GM21825 (cell line): ENCODE measurements at regions not wholly inside any gene's neighbourhood (a gene's known extent, or its start where the extent isn't known, plus 50 kb on each side); places are given as distances from the start of the nearest gene placed in this dataset.

Experiments
- ATAC-seq: cut with Tn5 transposase; IDR thresholded peaks from one replicate; pipeline ENCODE4 v1.9.1; 2021; ENCODE audit warnings: mild to moderate bottlenecking, moderate library complexity; ENCODE audit not compliant: unreplicated experiment

GRCh38 chr1:58013237-58013636 is 533.3 kb downstream of the OMA1 start:
- ATAC-seq: no peak

DNA sequence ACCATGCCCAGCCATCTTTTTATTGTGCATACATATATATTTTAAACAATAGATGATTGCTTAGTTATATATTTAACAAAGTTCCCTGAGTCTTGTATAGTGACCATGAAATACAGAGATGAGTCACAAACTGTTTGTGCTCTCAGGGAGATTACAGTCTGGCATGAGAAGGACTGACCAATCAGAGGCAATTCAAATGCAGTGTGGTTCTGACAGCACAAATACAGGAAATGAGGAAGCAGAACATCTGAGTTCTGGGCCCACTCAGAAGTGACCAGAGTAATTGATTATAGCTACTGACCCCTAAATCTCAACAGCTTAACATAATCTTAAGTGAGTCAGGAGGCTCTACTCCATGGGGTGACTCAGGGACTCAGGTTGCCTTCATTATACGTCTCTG is 534.5 kb downstream of the OMA1 start:
- ATAC-seq: no peak

- ATAC-seq: no peak
Measured at GRCh38 chr1:58006421-58007046, 540.0 kb downstream of the OMA1 start.

GRCh38 chr1:58005212-58005611 is 541.3 kb downstream of the OMA1 start:
- no peak for ATAC-seq

- no peak for ATAC-seq
Measured at GRCh38 chr1:58003988-58004387, 542.5 kb downstream of the OMA1 start.

DNA sequence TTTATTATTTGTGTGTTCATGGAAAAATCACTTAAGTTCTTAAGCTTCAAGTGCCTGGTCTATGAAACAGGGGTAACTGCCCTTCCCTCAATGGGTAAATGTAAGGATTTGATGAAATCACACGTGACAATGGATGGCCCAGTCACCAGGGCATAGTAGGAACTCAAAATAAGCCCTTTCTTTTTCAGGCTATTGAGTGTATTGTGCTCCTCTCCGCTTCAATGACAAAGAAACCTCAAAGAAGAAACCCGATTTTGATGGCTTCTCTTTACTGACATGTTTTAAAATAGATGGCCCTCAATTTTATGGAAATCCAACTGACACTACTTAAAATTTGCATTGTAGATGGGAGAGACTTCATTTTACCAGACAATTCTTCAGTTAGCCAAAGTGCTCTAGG is 543.5 kb downstream of the OMA1 start:
- ATAC-seq: no peak

GRCh38 chr1:58000821-58001220 is 545.7 kb downstream of the OMA1 start:
- ATAC-seq: no peak

DNA sequence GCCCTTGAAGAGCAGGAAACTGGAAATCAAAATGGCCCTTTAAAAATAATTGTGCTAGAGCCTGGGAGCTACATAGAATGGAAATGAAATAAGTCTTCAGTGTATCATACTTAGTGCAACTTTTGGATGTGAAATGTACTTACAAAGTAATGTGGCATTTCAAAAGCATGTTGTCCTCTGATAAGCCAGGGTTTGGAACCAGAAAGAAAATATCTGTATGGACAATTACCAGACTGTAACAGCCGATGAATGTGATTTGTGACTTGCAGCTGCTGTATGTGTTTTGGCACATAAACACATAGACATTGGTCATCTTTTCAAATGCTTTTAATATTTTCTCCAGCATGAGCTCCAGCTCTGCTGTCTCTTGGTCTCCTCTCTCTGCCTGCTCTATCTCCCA is 546.4 kb downstream of the OMA1 start:
- ATAC-seq: no peak

GRCh38 chr1:57996400-57996799 is 550.1 kb downstream of the OMA1 start:
- no peak for ATAC-seq

GRCh38 chr1:57991289-57991688 is 555.2 kb downstream of the OMA1 start:
- ATAC-seq: no peak

DNA sequence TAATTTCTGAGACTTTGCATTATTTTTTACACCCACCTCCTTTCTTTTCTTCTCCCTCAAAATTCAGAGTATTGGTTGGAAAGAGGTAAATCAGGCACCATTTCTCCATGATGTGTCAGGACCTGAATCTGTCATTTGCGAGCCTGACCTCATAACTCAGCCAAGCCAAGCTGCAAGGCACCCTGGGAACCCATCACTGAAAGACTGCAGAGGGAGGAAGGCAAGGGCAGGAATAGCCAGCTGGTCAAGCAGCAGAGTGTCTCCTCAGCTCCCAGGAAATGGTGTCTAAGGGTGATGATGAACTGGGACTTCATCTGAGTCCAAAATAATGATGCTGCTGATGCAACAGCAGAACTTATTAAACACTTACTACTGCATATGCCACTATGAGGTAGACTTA is 556.6 kb downstream of the OMA1 start:
- ATAC-seq: no peak

- no peak for ATAC-seq
Measured at GRCh38 chr1:57987523-57987922, 559.0 kb downstream of the OMA1 start.

- ATAC-seq: peak; percentile 72
Measured at GRCh38 chr1:57986432-57986831, 560.1 kb downstream of the OMA1 start.

DNA sequence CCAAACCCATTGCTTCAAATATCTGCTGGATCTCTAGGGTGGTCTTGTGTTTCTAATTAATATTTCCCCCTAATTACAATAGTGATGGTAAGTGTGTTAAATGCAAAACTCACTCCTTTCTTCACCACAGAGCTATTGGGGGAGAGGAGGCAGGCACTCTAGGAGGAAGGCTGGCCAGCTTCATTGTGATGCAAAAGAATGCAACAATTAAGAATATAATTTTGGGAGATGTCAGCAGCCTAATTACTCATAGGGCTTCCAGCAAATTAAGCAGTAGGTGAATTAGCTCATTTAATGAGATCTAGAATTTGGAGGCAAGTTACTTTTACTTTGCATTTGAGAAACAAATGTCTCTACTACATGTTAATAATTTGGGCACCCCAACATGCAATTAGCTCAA is 560.4 kb upstream of the DAB1 start:
- ATAC-seq: no peak

DNA sequence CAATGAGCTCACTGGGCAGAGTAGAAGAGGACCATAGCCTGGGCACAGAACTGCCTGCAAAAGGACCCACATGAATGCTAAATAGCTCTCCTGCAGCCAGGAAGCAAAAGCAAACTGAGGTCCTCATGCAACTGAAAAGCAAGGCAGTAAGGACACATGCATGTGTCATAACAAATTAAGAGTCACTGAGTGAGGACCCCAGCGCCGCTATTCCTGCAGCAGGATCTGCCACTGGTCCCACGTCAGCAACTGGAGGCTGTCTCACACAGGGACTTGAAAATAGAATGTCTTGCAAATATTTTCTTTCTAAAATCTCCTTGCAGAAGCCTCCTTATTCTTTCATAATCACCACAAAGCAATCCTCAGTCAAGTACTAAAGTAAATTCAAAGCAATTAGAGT is 559.6 kb upstream of the DAB1 start:
- no peak for ATAC-seq

- no peak for ATAC-seq
Measured at GRCh38 chr1:57982852-57983251, 559.0 kb upstream of the DAB1 start.

- ATAC-seq: no peak
Measured at GRCh38 chr1:57976216-57976615, 552.4 kb upstream of the DAB1 start.

DNA sequence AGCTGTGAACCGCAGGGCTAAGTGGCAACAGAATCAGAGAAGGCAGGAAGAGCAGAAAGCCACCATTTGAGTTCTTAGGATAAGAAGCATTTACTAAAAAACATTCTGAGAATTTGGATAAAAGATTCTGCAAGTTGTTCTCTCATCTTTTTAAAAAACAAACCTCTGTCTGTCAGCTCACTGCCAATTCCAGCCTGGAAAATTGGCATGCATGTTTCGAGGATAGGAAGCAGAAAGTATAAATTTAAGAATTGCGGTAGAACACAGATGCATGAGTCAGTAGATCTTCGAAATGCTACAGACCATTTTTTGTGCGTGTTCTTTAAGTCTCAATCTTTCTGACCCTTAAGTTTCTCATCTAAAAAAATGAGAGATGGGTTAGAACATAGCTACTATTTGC is 544.5 kb upstream of the DAB1 start:
- no peak for ATAC-seq

- no peak for ATAC-seq
Measured at GRCh38 chr1:57966751-57967406, 543.0 kb upstream of the DAB1 start.

GRCh38 chr1:57966340-57966739 is 542.5 kb upstream of the DAB1 start:
- no peak for ATAC-seq

DNA sequence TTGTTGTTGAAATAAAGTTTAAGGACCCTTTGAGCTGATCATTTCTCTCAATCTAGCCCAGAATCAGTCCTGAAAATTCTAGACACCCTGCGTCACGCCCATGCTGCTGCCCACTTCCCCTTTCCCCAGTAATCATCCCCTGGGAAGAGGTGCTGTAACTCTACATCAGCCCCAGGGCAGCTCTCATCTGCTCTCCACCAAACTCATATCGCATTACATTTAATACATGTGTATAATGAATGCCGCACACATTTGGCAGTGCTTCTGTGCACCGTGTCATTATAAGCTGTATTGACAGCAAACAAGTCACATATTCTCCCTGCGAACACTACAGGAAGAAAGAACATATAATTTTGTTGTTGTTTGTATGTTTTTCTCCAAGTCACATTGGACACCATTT is 539.7 kb upstream of the DAB1 start:
- ATAC-seq: no peak

- no peak for ATAC-seq
Measured at GRCh38 chr1:57959531-57960241, 535.8 kb upstream of the DAB1 start.
